HEK293 (cell line): ENCODE measurements at regions not wholly inside any gene's neighbourhood (a gene's known extent, or its start where the extent isn't known, plus 50 kb on each side); places are given as distances from the start of the nearest gene placed in this dataset.

Experiments used
- CTCF ChIP-seq: fragments of 450-650 bp; formaldehyde crosslinking; IDR thresholded peaks from 2 replicates; pipeline ENCODE4 v1.5.1; 2016; ENCODE audit warnings: missing biosample characterization, missing genetic modification characterization
- TCF7L2 ChIP-seq: IDR thresholded peaks from 2 replicates; pipeline ENCODE4 v1.6.1; 2011; ENCODE audit warnings: low read depth, mild to moderate bottlenecking, inconsistent platforms, low read length, moderate library complexity, borderline replicate concordance
- ZNF121 ChIP-seq: fragments of 450-650 bp; formaldehyde crosslinking; IDR thresholded peaks from 2 replicates; pipeline ENCODE4 v1.5.1; 2016; ENCODE audit warnings: missing biosample characterization, missing genetic modification characterization
- ZNF335 ChIP-seq: fragments of 450-650 bp; formaldehyde crosslinking; conservative IDR thresholded peaks from 2 replicates; pipeline ENCODE4 v1.5.1; 2016; ENCODE audit warnings: missing biosample characterization, missing genetic modification characterization
- ZNF398 ChIP-seq: fragments of 450-650 bp; formaldehyde crosslinking; IDR thresholded peaks from 2 replicates; pipeline ENCODE4 v1.5.1; 2017; ENCODE audit warnings: missing biosample characterization, missing genetic modification characterization
- ZNF785 ChIP-seq: fragments of 450-650 bp; formaldehyde crosslinking; IDR thresholded peaks from 2 replicates; pipeline ENCODE4 v1.5.1; 2016; ENCODE audit warnings: missing biosample characterization, missing genetic modification characterization
- ZNF830 ChIP-seq: fragments of 450-650 bp; IDR thresholded peaks from 2 replicates; pipeline ENCODE4 v1.5.0; 2018; ENCODE audit warnings: missing biosample characterization, missing genetic modification characterization, low read depth, mild to moderate bottlenecking, moderate library complexity

- TF ChIP-seq CTCF (tag by site-specific recombination) (no peak), ZNF121 (tag by site-specific recombination) (no peak), ZNF398 (no peak), TCF7L2 (no peak), ZNF335 (no peak), ZNF785 (tag by site-specific recombination) (no peak), ZNF830 (tag by site-specific recombination) (no peak)
Observed at GRCh38 chr9:16221822-16222547, 648.5 kb downstream of the BNC2 start.
